ENCODE measurements at regions not wholly inside any gene's neighbourhood (a gene's known extent, or its start where the extent isn't known, plus 50 kb on each side); places are given as distances from the start of the nearest gene placed in this dataset.
"Not testable (repeated sequence)": the region's sequence is repeated elsewhere in the genome, so short reads cannot be mapped to it uniquely, and the experiment has no call there.

- DNase-seq (ENCODE audit: low read depth in 2 of 2, low spot score in 1 of 2), result not testable (repeated sequence)
Observed at GRCh38 chr9:2277644-2278043, 262.5 kb downstream of the SMARCA2 start.

GRCh38 chr9:2279138-2279537, 264.0 kb downstream of the SMARCA2 start:
- not testable (repeated sequence) for DNase-seq (ENCODE audit: low read depth in 2 of 2, low spot score in 1 of 2)

GRCh38 chr9:2281031-2281802, 266.1 kb downstream of the SMARCA2 start:
- DNase-seq (ENCODE audit: low read depth in 2 of 2, low spot score in 1 of 2), result no peak

- DNase-seq (ENCODE audit: low read depth in 2 of 2, low spot score in 1 of 2), result no peak
Observed at GRCh38 chr9:2281803-2282185, 266.6 kb downstream of the SMARCA2 start.

- DNase-seq (ENCODE audit: low read depth in 2 of 2, low spot score in 1 of 2), result no peak
Observed at GRCh38 chr9:2284770-2285169, 269.6 kb downstream of the SMARCA2 start.

- no peak for DNase-seq (ENCODE audit: low read depth in 2 of 2, low spot score in 1 of 2)
Observed at GRCh38 chr9:2285416-2286332, 270.5 kb downstream of the SMARCA2 start.

GRCh38 chr9:2286333-2286705, 271.2 kb downstream of the SMARCA2 start:
- DNase-seq (ENCODE audit: low read depth in 2 of 2, low spot score in 1 of 2), result no peak

- DNase-seq (ENCODE audit: low read depth in 2 of 2, low spot score in 1 of 2), result no peak
Observed at GRCh38 chr9:2286825-2287455, 271.8 kb downstream of the SMARCA2 start.

- no peak for DNase-seq (ENCODE audit: low read depth in 2 of 2, low spot score in 1 of 2)
Observed at GRCh38 chr9:2288309-2288708, 273.2 kb downstream of the SMARCA2 start.

GRCh38 chr9:2289263-2289662, 274.1 kb downstream of the SMARCA2 start:
- DNase-seq (ENCODE audit: low read depth in 2 of 2, low spot score in 1 of 2), result no peak

GRCh38 chr9:2290382-2290781, 275.2 kb downstream of the SMARCA2 start:
- no peak for DNase-seq (ENCODE audit: low read depth in 2 of 2, low spot score in 1 of 2)

- no peak for DNase-seq (ENCODE audit: low read depth in 2 of 2, low spot score in 1 of 2)
Observed at GRCh38 chr9:2291980-2292704, 277.0 kb downstream of the SMARCA2 start.

GRCh38 chr9:2292733-2293132, 277.6 kb downstream of the SMARCA2 start:
- no peak for DNase-seq (ENCODE audit: low read depth in 2 of 2, low spot score in 1 of 2)

- DNase-seq (ENCODE audit: low read depth in 2 of 2, low spot score in 1 of 2), result no peak
Observed at GRCh38 chr9:2297771-2298170, 282.6 kb downstream of the SMARCA2 start.

GRCh38 chr9:2298217-2298616, 283.1 kb downstream of the SMARCA2 start:
- no peak for DNase-seq (ENCODE audit: low read depth in 2 of 2, low spot score in 1 of 2)

- DNase-seq (ENCODE audit: low read depth in 2 of 2, low spot score in 1 of 2), result no peak
Observed at GRCh38 chr9:2299156-2299842, 284.2 kb downstream of the SMARCA2 start.

GRCh38 chr9:2299843-2300205, 284.7 kb downstream of the SMARCA2 start:
- DNase-seq (ENCODE audit: low read depth in 2 of 2, low spot score in 1 of 2), result no peak

GRCh38 chr9:2300325-2300724, 285.2 kb downstream of the SMARCA2 start:
- DNase-seq (ENCODE audit: low read depth in 2 of 2, low spot score in 1 of 2), result no peak

- DNase-seq (ENCODE audit: low read depth in 2 of 2, low spot score in 1 of 2), result no peak
Observed at GRCh38 chr9:2302606-2303005, 287.5 kb downstream of the SMARCA2 start.

GRCh38 chr9:2303056-2303455, 287.9 kb downstream of the SMARCA2 start:
- no peak for DNase-seq (ENCODE audit: low read depth in 2 of 2, low spot score in 1 of 2)

GRCh38 chr9:2307480-2307879, 292.3 kb downstream of the SMARCA2 start:
- DNase-seq (ENCODE audit: low read depth in 2 of 2, low spot score in 1 of 2), result no peak
